ENCODE measurements at regions not wholly inside any gene's neighbourhood (a gene's known extent, or its start where the extent isn't known, plus 50 kb on each side); places are given as distances from the start of the nearest gene placed in this dataset.
A peak's percentile ranks its signal among the peaks of the same experiment; 100 is the strongest.

GRCh38 chr13:59495936-59496512, 667.7 kb downstream of the DIAPH3 start:
- ATAC-seq (ENCODE audit: low read depth in 2 of 2) (no peak), DNase-seq (no peak)
- no peaks in the 10 kb centered on the region for H3K4me1 Mint-ChIP-seq
- H3K9me3 Mint-ChIP-seq, result peaks cover 0 to 15% (median 5%) of the 10 kb centered on the region in 7 donors
- H3K36me3 Mint-ChIP-seq, result no peaks in the 10 kb centered on the region
- H3K4me3 Mint-ChIP-seq, result no peak overlapping the region
- H3K27me3 Mint-ChIP-seq, result no peaks in the 10 kb centered on the region
- H3K27ac Mint-ChIP-seq, result no peak overlapping the region

GRCh38 chr13:59497621-59498247, 666.0 kb downstream of the DIAPH3 start:
- Mint-ChIP-seq H3K4me3 (no peak overlapping the region), H3K36me3 (no peaks in the 10 kb centered on the region), H3K4me1 (no peaks in the 10 kb centered on the region), H3K27me3 (no peaks in the 10 kb centered on the region), H3K9me3 (peaks cover 0 to 15% (median 5%) of the 10 kb centered on the region in 7 donors), H3K27ac (no peak overlapping the region)
- ATAC-seq (ENCODE audit: low read depth in 2 of 2) (no peak), DNase-seq (no peak)

- H3K4me1 Mint-ChIP-seq, result no peaks in the 10 kb centered on the region
- no peak overlapping the region for H3K4me3 Mint-ChIP-seq
- DNase-seq (no peak), ATAC-seq (ENCODE audit: low read depth in 2 of 2) (no peak)
- no peaks in the 10 kb centered on the region for H3K36me3 Mint-ChIP-seq
- H3K27ac Mint-ChIP-seq, result no peak overlapping the region
- H3K27me3 Mint-ChIP-seq, result peaks cover 0 to 3% (median 0%) of the 10 kb centered on the region in 3 donors
- H3K9me3 Mint-ChIP-seq, result peaks cover 0 to 18% (median 5%) of the 10 kb centered on the region in 7 donors
Observed at GRCh38 chr13:59501004-59501403, 662.7 kb downstream of the DIAPH3 start.

- H3K9me3 Mint-ChIP-seq, result peaks cover 0 to 9% (median 0%) of the 10 kb centered on the region in 7 donors
- no peak overlapping the region for H3K27ac Mint-ChIP-seq
- no peaks in the 10 kb centered on the region for H3K4me1 Mint-ChIP-seq
- H3K27me3 Mint-ChIP-seq, result peaks cover 0 to 3% (median 0%) of the 10 kb centered on the region in 3 donors
- no peaks in the 10 kb centered on the region for H3K36me3 Mint-ChIP-seq
- H3K4me3 Mint-ChIP-seq, result no peak overlapping the region
- no peak for DNase-seq
- ATAC-seq (ENCODE audit: low read depth in 2 of 2), result no peak
Observed at GRCh38 chr13:59504407-59504806, 659.3 kb downstream of the DIAPH3 start.

- no peaks in the 10 kb centered on the region for H3K27me3 Mint-ChIP-seq
- no peaks in the 10 kb centered on the region for H3K36me3 Mint-ChIP-seq
- DNase-seq, result no peak
- peaks cover 0 to 3% (median 0%) of the 10 kb centered on the region in 7 donors for H3K9me3 Mint-ChIP-seq
- no peak for ATAC-seq (ENCODE audit: low read depth in 2 of 2)
- no peaks in the 10 kb centered on the region for H3K4me1 Mint-ChIP-seq
- H3K27ac Mint-ChIP-seq, result no peak overlapping the region
- H3K4me3 Mint-ChIP-seq, result no peak overlapping the region
Observed at GRCh38 chr13:59510386-59510785, 653.3 kb downstream of the DIAPH3 start.

- no peak for ATAC-seq (ENCODE audit: low read depth in 2 of 2)
- Mint-ChIP-seq H3K27me3 (no peaks in the 10 kb centered on the region), H3K4me3 (no peak overlapping the region), H3K9me3 (peaks cover 0 to 5% (median 0%) of the 10 kb centered on the region in 7 donors), H3K27ac (no peak overlapping the region), H3K4me1 (no peaks in the 10 kb centered on the region), H3K36me3 (no peaks in the 10 kb centered on the region)
- no peak for DNase-seq
Observed at GRCh38 chr13:59513686-59514085, 650.0 kb downstream of the DIAPH3 start.

GRCh38 chr13:59514316-59514715, 649.4 kb downstream of the DIAPH3 start:
- Mint-ChIP-seq H3K9me3 (peaks cover 0 to 5% (median 0%) of the 10 kb centered on the region in 7 donors), H3K4me1 (no peaks in the 10 kb centered on the region), H3K27ac (no peak overlapping the region), H3K27me3 (no peaks in the 10 kb centered on the region), H3K4me3 (no peak overlapping the region), H3K36me3 (no peaks in the 10 kb centered on the region)
- DNase-seq (no peak), ATAC-seq (ENCODE audit: low read depth in 2 of 2) (no peak)

- ATAC-seq (ENCODE audit: low read depth in 2 of 2), result no peak
- H3K4me3 Mint-ChIP-seq, result no peak overlapping the region
- no peaks in the 10 kb centered on the region for H3K27me3 Mint-ChIP-seq
- no peaks in the 10 kb centered on the region for H3K4me1 Mint-ChIP-seq
- no peak overlapping the region for H3K27ac Mint-ChIP-seq
- H3K36me3 Mint-ChIP-seq, result no peaks in the 10 kb centered on the region
- peaks cover 0 to 5% (median 1%) of the 10 kb centered on the region in 7 donors for H3K9me3 Mint-ChIP-seq
- no peak for DNase-seq
Observed at GRCh38 chr13:59519819-59520218, 643.9 kb downstream of the DIAPH3 start.

GRCh38 chr13:59521549-59521948, 642.2 kb downstream of the DIAPH3 start:
- H3K4me3 Mint-ChIP-seq, result no peak overlapping the region
- H3K4me1 Mint-ChIP-seq, result no peaks in the 10 kb centered on the region
- no peak overlapping the region for H3K27ac Mint-ChIP-seq
- H3K27me3 Mint-ChIP-seq, result no peaks in the 10 kb centered on the region
- H3K9me3 Mint-ChIP-seq, result peaks cover 0 to 5% (median 2%) of the 10 kb centered on the region in 7 donors
- no peaks in the 10 kb centered on the region for H3K36me3 Mint-ChIP-seq
- ATAC-seq (ENCODE audit: low read depth in 2 of 2), result no peak
- no peak for DNase-seq

- Mint-ChIP-seq H3K4me3 (no peak overlapping the region), H3K27ac (no peak overlapping the region), H3K9me3 (peaks cover 0 to 5% (median 2%) of the 10 kb centered on the region in 7 donors), H3K36me3 (no peaks in the 10 kb centered on the region), H3K4me1 (no peaks in the 10 kb centered on the region), H3K27me3 (no peaks in the 10 kb centered on the region)
- ATAC-seq (ENCODE audit: low read depth in 2 of 2) (no peak), DNase-seq (no peak)
Observed at GRCh38 chr13:59522652-59523051, 641.1 kb downstream of the DIAPH3 start.

- H3K9me3 Mint-ChIP-seq, result peaks cover 0 to 5% (median 0%) of the 10 kb centered on the region in 7 donors
- DNase-seq (no peak), ATAC-seq (ENCODE audit: low read depth in 2 of 2) (no peak)
- peak overlapping the region in 1 of 8 donors; percentile 11 for H3K4me3 Mint-ChIP-seq
- H3K27me3 Mint-ChIP-seq, result no peaks in the 10 kb centered on the region
- H3K36me3 Mint-ChIP-seq, result no peaks in the 10 kb centered on the region
- peaks cover 0 to 3% (median 0%) of the 10 kb centered on the region in 3 donors for H3K4me1 Mint-ChIP-seq
- H3K27ac Mint-ChIP-seq, result no peak overlapping the region
Observed at GRCh38 chr13:59527500-59527899, 636.2 kb downstream of the DIAPH3 start.

- Mint-ChIP-seq H3K36me3 (no peaks in the 10 kb centered on the region), H3K4me1 (peaks cover 0 to 3% (median 0%) of the 10 kb centered on the region in 3 donors), H3K9me3 (peaks cover 0 to 2% (median 0%) of the 10 kb centered on the region in 7 donors), H3K27ac (no peak overlapping the region), H3K4me3 (peak overlapping the region in 1 of 8 donors; percentile 51), H3K27me3 (no peaks in the 10 kb centered on the region)
- DNase-seq (no peak), ATAC-seq (ENCODE audit: low read depth in 2 of 2) (no peak)
Observed at GRCh38 chr13:59531571-59532091, 632.1 kb downstream of the DIAPH3 start.

GRCh38 chr13:59532405-59532804, 631.3 kb downstream of the DIAPH3 start:
- H3K4me1 Mint-ChIP-seq, result peaks cover 0 to 3% (median 0%) of the 10 kb centered on the region in 3 donors
- no peaks in the 10 kb centered on the region for H3K36me3 Mint-ChIP-seq
- peaks cover 0 to 2% (median 0%) of the 10 kb centered on the region in 7 donors for H3K9me3 Mint-ChIP-seq
- DNase-seq (no peak), ATAC-seq (ENCODE audit: low read depth in 2 of 2) (no peak)
- H3K27me3 Mint-ChIP-seq, result no peaks in the 10 kb centered on the region
- H3K27ac Mint-ChIP-seq, result no peak overlapping the region
- no peak overlapping the region for H3K4me3 Mint-ChIP-seq

Data from naive B cell (primary cell).